Sigmoid colon (tissue), 4 donors: ENCODE measurements at regions not wholly inside any gene's neighbourhood (a gene's known extent, or its start where the extent isn't known, plus 50 kb on each side); places are given as distances from the start of the nearest gene placed in this dataset.

Experiments used
- CTCF ChIP-seq, 4 experiments: fragments of 450-650 bp in 3 of 4; fragments of 200-600 bp in 1 of 4; IDR thresholded peaks; one replicate each; pipeline ENCODE4 v1.5.1; 2016 to 2019; ENCODE audit warnings: antibody characterized with exemption in 4 of 4, mild to moderate bottlenecking in 3 of 4, moderate library complexity in 2 of 4
- EP300 ChIP-seq, 4 donors: sonication (generic); formaldehyde crosslinking; IDR thresholded peaks; one replicate each; pipeline ENCODE4 v1.6.1; 2017; ENCODE audit warnings: antibody characterized with exemption in 4 of 4
- POLR2A ChIP-seq, 2 donors: fragments of 450-650 bp; IDR thresholded peaks; one replicate each; pipeline ENCODE4 v1.6.1; 2016; ENCODE audit warnings: antibody characterized with exemption in 2 of 2, mild to moderate bottlenecking in 2 of 2, moderate library complexity in 2 of 2
- POLR2AphosphoS5 ChIP-seq, 4 donors: sonication (generic); formaldehyde crosslinking; IDR thresholded peaks; one replicate each; pipeline ENCODE4 v1.6.1; 2017; ENCODE audit warnings: antibody characterized with exemption in 4 of 4

DNA sequence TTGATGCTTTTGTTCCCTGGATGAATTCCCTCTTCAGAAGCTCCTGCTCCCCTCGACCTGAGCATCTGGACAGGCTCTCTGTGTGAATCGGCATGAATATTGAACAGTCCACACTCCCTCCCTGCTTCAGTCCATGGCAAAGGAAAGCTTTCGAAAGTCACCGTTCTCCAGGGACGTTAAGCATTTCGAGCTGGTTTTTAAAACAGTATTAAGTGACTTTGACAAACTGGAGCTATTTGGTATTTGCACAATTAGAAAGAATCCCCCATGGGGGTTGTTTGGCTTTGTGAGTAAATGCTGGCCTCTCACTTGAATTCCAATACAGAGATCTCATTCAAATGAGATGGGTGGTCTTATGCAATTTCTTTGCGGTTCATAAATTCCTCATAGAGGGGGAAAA, 85.3 kb upstream of the TIAM2 start:
- TF ChIP-seq EP300 (IDR thresholded peaks at IDR 0.05) (no peak), POLR2A (IDR thresholded peaks at IDR 0.05) (no peak), CTCF (IDR thresholded peaks at IDR 0.05) (no peak), POLR2AphosphoS5 (IDR thresholded peaks at IDR 0.05) (no peak)
